ENCODE measurements at regions not wholly inside any gene's neighbourhood (a gene's known extent, or its start where the extent isn't known, plus 50 kb on each side); places are given as distances from the start of the nearest gene placed in this dataset.
"Not testable (repeated sequence)": the region's sequence is repeated elsewhere in the genome, so short reads cannot be mapped to it uniquely, and the experiment has no call there.

- DNase-seq, result no peak
Observed at GRCh38 chr5:44943647-44944046, 134.9 kb downstream of the MRPS30 start.

- no peak for DNase-seq
Observed at GRCh38 chr5:44945743-44946142, 137.0 kb downstream of the MRPS30 start.

- DNase-seq, result no peak
Observed at GRCh38 chr5:44949687-44950086, 140.9 kb downstream of the MRPS30 start.

- DNase-seq, result no peak
Observed at GRCh38 chr5:44951371-44951770, 142.6 kb downstream of the MRPS30 start.

- DNase-seq, result peak; percentile 7
Observed at GRCh38 chr5:44952376-44952775, 143.6 kb downstream of the MRPS30 start.

- no peak for DNase-seq
Observed at GRCh38 chr5:44953078-44953477, 144.3 kb downstream of the MRPS30 start.

GRCh38 chr5:44958943-44959454 is 150.3 kb downstream of the MRPS30 start:
- DNase-seq, result not testable (repeated sequence)

GRCh38 chr5:44969825-44970224 is 161.1 kb downstream of the MRPS30 start:
- DNase-seq, result no peak

- not testable (repeated sequence) for DNase-seq
Observed at GRCh38 chr5:44970963-44971362, 162.2 kb downstream of the MRPS30 start.

- DNase-seq, result no peak
Observed at GRCh38 chr5:44974813-44975212, 166.1 kb downstream of the MRPS30 start.

GRCh38 chr5:44981708-44982107 is 173.0 kb downstream of the MRPS30 start:
- DNase-seq, result no peak

- no peak for DNase-seq
Observed at GRCh38 chr5:44983006-44983405, 174.3 kb downstream of the MRPS30 start.

GRCh38 chr5:44987026-44987425 is 178.3 kb downstream of the MRPS30 start:
- DNase-seq, result no peak

- DNase-seq, result no peak
Observed at GRCh38 chr5:44991693-44992092, 182.9 kb downstream of the MRPS30 start.

GRCh38 chr5:44993286-44993685 is 184.5 kb downstream of the MRPS30 start:
- no peak for DNase-seq

GRCh38 chr5:44997506-44997905 is 188.8 kb downstream of the MRPS30 start:
- DNase-seq, result no peak

GRCh38 chr5:45007102-45007501 is 198.4 kb downstream of the MRPS30 start:
- not testable (repeated sequence) for DNase-seq

GRCh38 chr5:45017568-45017967 is 208.8 kb downstream of the MRPS30 start:
- DNase-seq, result no peak

GRCh38 chr5:45029553-45029952 is 220.8 kb downstream of the MRPS30 start:
- DNase-seq, result no peak

GRCh38 chr5:45035991-45036390 is 227.2 kb downstream of the MRPS30 start:
- no peak for DNase-seq

GRCh38 chr5:45037927-45038326 is 229.2 kb downstream of the MRPS30 start:
- DNase-seq, result no peak

- DNase-seq, result no peak
Observed at GRCh38 chr5:45038366-45038987, 229.7 kb downstream of the MRPS30 start.

- no peak for DNase-seq
Observed at GRCh38 chr5:45042283-45042682, 233.5 kb downstream of the MRPS30 start.

- DNase-seq, result no peak
Observed at GRCh38 chr5:45057564-45057963, 248.8 kb downstream of the MRPS30 start.

GRCh38 chr5:45060724-45061123 is 252.0 kb downstream of the MRPS30 start:
- DNase-seq, result no peak

Data from activated CD4-positive, alpha-beta T cell treated with anti-CD3 and anti-CD28 coated beads for 48 hours (primary cell).